SK-N-MC (cell line): ENCODE measurements at regions not wholly inside any gene's neighbourhood (a gene's known extent, or its start where the extent isn't known, plus 50 kb on each side); places are given as distances from the start of the nearest gene placed in this dataset.

ENCODE experiments used
- EZH2 ChIP-seq: fragments of 200-600 bp; sonication (generic); IDR thresholded peaks from one replicate; pipeline ENCODE4 v1.6.1; 2017; ENCODE audit warnings: antibody characterized with exemption
- POLR2AphosphoS5 ChIP-seq: IDR thresholded peaks from 2 replicates; pipeline ENCODE4 v1.6.1; 2012; ENCODE audit warnings: mild to moderate bottlenecking, low read depth, low read length, borderline replicate concordance

GRCh38 chr11:42311514-42311913 lies 852.1 kb upstream of the LRRC4C start:
- TF ChIP-seq POLR2AphosphoS5 (no peak), EZH2 (no peak)
